ENCODE measurements at regions not wholly inside any gene's neighbourhood (a gene's known extent, or its start where the extent isn't known, plus 50 kb on each side); places are given as distances from the start of the nearest gene placed in this dataset.

DNA sequence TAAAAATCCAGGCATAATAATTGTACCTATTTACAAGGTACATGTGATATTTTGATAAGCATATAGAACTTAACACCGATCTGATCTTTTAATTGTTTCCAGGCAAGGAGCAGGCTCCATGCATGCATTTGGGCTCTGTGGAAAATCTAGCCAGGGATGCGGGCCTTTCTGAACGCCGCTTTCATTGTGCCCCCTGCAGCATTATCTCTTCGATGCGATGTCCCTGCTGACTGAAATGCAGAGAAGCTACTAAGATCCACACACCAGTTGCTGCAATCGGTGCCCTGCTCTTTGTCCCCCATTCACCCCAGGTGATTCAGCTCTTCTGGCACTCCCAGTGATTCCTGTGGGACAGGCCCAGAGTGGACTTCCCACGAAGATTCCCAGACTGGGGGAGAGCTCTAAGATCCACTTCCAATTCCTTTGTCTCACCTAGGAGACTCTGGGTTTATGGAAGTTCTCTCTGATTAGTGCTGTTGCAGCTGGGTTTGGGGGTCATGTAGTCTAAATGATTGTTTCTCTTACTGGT lies 254.3 kb upstream of the AGA start:
- TF ChIP-seq, protein P1, sequence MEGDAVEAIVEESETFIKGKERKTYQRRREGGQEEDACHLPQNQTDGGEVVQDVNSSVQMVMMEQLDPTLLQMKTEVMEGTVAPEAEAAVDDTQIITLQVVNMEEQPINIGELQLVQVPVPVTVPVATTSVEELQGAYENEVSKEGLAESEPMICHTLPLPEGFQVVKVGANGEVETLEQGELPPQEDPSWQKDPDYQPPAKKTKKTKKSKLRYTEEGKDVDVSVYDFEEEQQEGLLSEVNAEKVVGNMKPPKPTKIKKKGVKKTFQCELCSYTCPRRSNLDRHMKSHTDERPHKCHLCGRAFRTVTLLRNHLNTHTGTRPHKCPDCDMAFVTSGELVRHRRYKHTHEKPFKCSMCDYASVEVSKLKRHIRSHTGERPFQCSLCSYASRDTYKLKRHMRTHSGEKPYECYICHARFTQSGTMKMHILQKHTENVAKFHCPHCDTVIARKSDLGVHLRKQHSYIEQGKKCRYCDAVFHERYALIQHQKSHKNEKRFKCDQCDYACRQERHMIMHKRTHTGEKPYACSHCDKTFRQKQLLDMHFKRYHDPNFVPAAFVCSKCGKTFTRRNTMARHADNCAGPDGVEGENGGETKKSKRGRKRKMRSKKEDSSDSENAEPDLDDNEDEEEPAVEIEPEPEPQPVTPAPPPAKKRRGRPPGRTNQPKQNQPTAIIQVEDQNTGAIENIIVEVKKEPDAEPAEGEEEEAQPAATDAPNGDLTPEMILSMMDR (IDR thresholded peaks at IDR 0.05; ENCODE audit: borderline replicate concordance, extremely low read depth, low read length, poor library complexity, severe bottlenecking): no peak
- TF ChIP-seq EZH2 (IDR thresholded peaks at IDR 0.05; ENCODE audit: borderline replicate concordance, low read depth, low read length, severe bottlenecking): no peak
